NCI-H2081 (cell line): ENCODE measurements at regions not wholly inside any gene's neighbourhood (a gene's known extent, or its start where the extent isn't known, plus 50 kb on each side); places are given as distances from the start of the nearest gene placed in this dataset.

Experiments
- DNase-seq, 2 experiments: peaks; one replicate each; lab custom pipeline; 2025; lab: John Stamatoyannopoulos, UW

GRCh38 chr15:26182441-26182840, 319.3 kb upstream of the ATP10A start:
- no peak for DNase-seq

- DNase-seq: peak; percentile 13 to 21
Observed at GRCh38 chr15:26179906-26180305, 316.8 kb upstream of the ATP10A start.

GRCh38 chr15:26178640-26179220, 315.6 kb upstream of the ATP10A start:
- peak in 1 of 2 experiments; percentile 2 for DNase-seq

- no peak for DNase-seq
Observed at GRCh38 chr15:26177816-26178215, 314.7 kb upstream of the ATP10A start.

- DNase-seq: no peak
Observed at GRCh38 chr15:26176831-26177230, 313.7 kb upstream of the ATP10A start.

- no peak for DNase-seq
Observed at GRCh38 chr15:26171266-26171665, 308.1 kb upstream of the ATP10A start.

- no peak for DNase-seq
Observed at GRCh38 chr15:26166429-26166828, 303.3 kb upstream of the ATP10A start.

- DNase-seq: no peak
Observed at GRCh38 chr15:26165546-26165945, 302.4 kb upstream of the ATP10A start.

- no peak for DNase-seq
Observed at GRCh38 chr15:26160343-26160742, 297.2 kb upstream of the ATP10A start.

GRCh38 chr15:26158176-26158575, 295.0 kb upstream of the ATP10A start:
- DNase-seq: no peak

- peak; percentile 89 to 95 for DNase-seq
Observed at GRCh38 chr15:26157081-26157480, 294.0 kb upstream of the ATP10A start.

GRCh38 chr15:26156051-26156450, 292.9 kb upstream of the ATP10A start:
- no peak for DNase-seq

GRCh38 chr15:26148156-26148860, 285.2 kb upstream of the ATP10A start:
- DNase-seq: no peak

- DNase-seq: no peak
Observed at GRCh38 chr15:26146202-26146601, 283.1 kb upstream of the ATP10A start.

GRCh38 chr15:26145796-26146195, 282.7 kb upstream of the ATP10A start:
- no peak for DNase-seq

- no peak for DNase-seq
Observed at GRCh38 chr15:26144836-26145235, 281.7 kb upstream of the ATP10A start.

- no peak for DNase-seq
Observed at GRCh38 chr15:26143221-26143620, 280.1 kb upstream of the ATP10A start.

- DNase-seq: no peak
Observed at GRCh38 chr15:26134812-26135211, 271.7 kb upstream of the ATP10A start.

GRCh38 chr15:26134152-26134551, 271.0 kb upstream of the ATP10A start:
- DNase-seq: no peak

GRCh38 chr15:26132811-26133210, 269.7 kb upstream of the ATP10A start:
- DNase-seq: no peak

- no peak for DNase-seq
Observed at GRCh38 chr15:26129852-26130251, 266.7 kb upstream of the ATP10A start.

GRCh38 chr15:26128611-26129140, 265.5 kb upstream of the ATP10A start:
- DNase-seq: no peak

- peak; percentile 68 to 94 for DNase-seq
Observed at GRCh38 chr15:26126819-26127387, 263.8 kb upstream of the ATP10A start.
